ENCODE measurements at regions not wholly inside any gene's neighbourhood (a gene's known extent, or its start where the extent isn't known, plus 50 kb on each side); places are given as distances from the start of the nearest gene placed in this dataset.

DNA sequence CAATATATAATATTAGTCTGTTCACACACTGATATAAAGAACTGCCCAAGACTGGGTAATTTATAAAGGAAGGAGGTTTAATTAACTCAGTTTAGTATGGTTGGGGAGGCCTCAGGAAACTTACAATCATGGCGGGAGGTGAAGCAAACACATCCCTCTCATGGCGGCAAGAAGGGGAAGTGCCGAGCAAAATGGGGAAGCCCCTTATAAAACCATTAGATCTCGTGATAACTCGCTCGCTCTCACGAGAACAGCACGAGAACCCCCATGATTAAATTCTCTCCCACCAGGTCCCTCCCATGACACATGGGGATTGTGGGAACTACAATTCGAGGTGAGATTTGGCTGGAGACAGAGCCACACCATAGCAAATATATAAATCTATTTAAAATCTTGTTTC lies 269.8 kb downstream of the ATP23 start:
- Histone ChIP-seq H3K4me1 (no peaks in the 10 kb centered on the region), H3K27me3 (no peaks in the 10 kb centered on the region), H3K4me3 (no peak overlapping the region), H3K36me3 (no peaks in the 10 kb centered on the region), H3K27ac (no peak overlapping the region), H3K9me3 (no peaks in the 10 kb centered on the region)
- intact Hi-C loops (cut with DNase I), result no loop called here
- no peak for DNase-seq (ENCODE audit: low spot score in 2 of 2)
- TF ChIP-seq, protein P1, sequence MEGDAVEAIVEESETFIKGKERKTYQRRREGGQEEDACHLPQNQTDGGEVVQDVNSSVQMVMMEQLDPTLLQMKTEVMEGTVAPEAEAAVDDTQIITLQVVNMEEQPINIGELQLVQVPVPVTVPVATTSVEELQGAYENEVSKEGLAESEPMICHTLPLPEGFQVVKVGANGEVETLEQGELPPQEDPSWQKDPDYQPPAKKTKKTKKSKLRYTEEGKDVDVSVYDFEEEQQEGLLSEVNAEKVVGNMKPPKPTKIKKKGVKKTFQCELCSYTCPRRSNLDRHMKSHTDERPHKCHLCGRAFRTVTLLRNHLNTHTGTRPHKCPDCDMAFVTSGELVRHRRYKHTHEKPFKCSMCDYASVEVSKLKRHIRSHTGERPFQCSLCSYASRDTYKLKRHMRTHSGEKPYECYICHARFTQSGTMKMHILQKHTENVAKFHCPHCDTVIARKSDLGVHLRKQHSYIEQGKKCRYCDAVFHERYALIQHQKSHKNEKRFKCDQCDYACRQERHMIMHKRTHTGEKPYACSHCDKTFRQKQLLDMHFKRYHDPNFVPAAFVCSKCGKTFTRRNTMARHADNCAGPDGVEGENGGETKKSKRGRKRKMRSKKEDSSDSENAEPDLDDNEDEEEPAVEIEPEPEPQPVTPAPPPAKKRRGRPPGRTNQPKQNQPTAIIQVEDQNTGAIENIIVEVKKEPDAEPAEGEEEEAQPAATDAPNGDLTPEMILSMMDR (IDR thresholded peaks at IDR 0.05), result no peak

DNA sequence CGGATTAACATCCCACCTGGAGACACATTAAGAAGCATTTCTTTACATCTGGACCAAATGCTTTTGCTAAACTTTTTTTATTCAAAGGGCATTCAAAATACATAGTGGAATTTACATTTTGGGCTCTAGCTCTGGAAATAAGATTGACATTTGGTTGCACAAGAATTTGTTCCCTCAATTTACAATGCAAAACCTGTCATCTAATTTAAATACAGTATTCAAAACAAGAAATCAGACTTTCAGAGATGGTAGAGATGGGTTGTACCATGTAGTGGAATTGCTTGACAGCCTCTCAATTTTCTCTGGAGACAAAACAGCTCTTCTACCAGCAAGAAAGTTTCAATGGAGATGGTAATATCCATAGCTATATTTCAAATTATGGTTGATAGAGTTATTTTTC lies 275.8 kb downstream of the ATP23 start:
- H3K27me3 ChIP-seq, result no peaks in the 10 kb centered on the region

DNA sequence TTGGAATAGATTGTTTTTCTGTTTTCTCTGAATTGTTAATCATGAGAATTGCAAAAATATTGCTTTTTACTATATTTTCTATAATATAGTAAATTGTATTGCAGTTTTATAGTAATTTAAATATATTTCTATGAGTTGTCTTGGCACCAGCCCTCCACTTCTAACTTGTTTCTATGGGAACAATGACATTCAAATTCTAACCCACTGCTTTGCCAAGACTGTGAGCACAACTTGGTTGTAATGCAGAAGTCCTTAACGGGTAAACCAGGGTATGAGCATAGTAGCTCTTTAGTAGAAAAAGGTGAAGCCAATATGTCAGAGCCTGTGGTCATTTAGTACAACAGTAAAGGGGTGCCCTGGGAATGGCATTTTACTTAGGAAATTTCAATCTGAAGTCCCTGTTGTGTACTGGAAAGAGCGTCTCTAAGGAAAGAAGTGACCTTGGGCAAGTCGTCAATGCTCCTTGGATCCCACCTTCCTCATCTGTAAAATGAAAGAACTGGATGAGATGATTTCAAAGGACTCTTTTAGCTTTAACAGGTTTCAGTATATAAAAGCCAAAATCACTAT lies 283.3 kb downstream of the ATP23 start:
- Histone ChIP-seq H3K4me1 (no peaks in the 10 kb centered on the region), H3K9me3 (no peaks in the 10 kb centered on the region), H3K27me3 (no peaks in the 10 kb centered on the region), H3K27ac (no peak overlapping the region), H3K36me3 (no peaks in the 10 kb centered on the region), H3K4me3 (no peak overlapping the region)
- TF ChIP-seq, protein P1 (IDR thresholded peaks at IDR 0.05), result no peak
- no peak for DNase-seq (ENCODE audit: low spot score in 2 of 2)
- intact Hi-C loops (cut with DNase I), result no loop called here

More for the DNA sequence above, 275.8 kb downstream of the ATP23 start:
- DNase-seq (ENCODE audit: low spot score in 2 of 2), result no peak
- Histone ChIP-seq H3K4me3 (no peak overlapping the region), H3K4me1 (no peaks in the 10 kb centered on the region), H3K9me3 (no peaks in the 10 kb centered on the region), H3K36me3 (no peaks in the 10 kb centered on the region), H3K27ac (no peak overlapping the region)
- TF ChIP-seq, protein P1 (IDR thresholded peaks at IDR 0.05), result no peak
- intact Hi-C loops (cut with DNase I), result no loop called here

DNA sequence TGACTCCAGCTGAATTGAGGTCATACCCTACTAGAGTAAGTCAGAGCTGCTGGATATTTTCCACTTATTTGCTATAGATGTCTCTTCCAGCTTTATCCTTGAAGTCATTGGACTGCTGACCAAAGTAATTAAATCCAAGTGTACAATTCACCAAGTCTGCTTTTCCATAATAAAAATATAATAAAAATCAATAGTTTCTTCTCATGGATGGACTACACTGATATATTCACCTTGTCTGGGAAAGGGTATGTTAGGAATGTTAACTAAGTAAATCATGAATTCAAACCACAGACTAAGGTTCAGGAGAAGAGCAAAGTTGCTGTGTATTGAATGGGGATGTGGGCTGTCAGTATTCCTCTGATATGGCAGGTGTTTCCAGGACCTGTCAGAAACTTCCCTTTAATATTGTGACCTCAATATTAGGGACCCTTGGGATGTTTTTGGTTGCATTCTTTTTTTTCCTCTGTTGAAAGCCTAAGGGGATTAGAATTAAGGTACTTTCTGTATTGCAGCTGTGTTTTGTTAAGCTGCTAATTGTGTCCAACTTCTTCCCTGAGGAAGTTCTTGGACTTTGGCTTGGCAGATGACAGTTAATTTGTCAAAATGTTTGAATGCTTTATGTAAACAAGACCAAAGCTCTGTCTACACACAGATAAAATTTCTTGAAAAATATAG lies 284.0 kb downstream of the ATP23 start:
- H3K4me1 ChIP-seq, result no peaks in the 10 kb centered on the region
- TF ChIP-seq, protein P1 (IDR thresholded peaks at IDR 0.05), result no peak
- H3K27me3 ChIP-seq, result no peaks in the 10 kb centered on the region
- no peak for DNase-seq (ENCODE audit: low spot score in 2 of 2)
- H3K9me3 ChIP-seq, result no peaks in the 10 kb centered on the region
- no peak overlapping the region for H3K4me3 ChIP-seq
- no peak overlapping the region for H3K27ac ChIP-seq
- intact Hi-C loops (cut with DNase I), result no loop called here
- no peaks in the 10 kb centered on the region for H3K36me3 ChIP-seq

DNA sequence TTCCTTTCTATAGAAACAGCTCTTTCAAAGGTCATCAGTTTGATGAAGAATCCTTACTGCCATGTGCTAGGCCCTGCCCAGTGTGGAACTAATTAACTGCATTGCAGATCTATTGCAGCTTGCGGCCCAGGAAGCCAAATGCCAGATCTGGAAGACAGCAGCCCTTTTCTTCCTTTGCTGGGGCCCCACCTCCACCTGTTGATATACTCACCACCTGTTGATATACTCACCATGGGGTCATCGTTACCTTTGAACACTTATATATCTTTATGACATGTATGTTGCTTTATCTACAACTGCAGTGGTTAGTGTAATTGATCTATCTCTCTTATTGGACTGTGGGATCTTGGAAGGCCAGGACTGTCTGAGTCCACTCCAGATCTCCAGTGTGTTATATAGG lies 292.5 kb downstream of the ATP23 start:
- no peak for DNase-seq (ENCODE audit: low spot score in 2 of 2)
- Histone ChIP-seq H3K27me3 (no peaks in the 10 kb centered on the region), H3K27ac (no peak overlapping the region), H3K36me3 (no peaks in the 10 kb centered on the region), H3K4me3 (no peak overlapping the region), H3K4me1 (no peaks in the 10 kb centered on the region), H3K9me3 (no peaks in the 10 kb centered on the region)
- intact Hi-C loops (cut with DNase I), result no loop called here
- TF ChIP-seq, protein P1 (IDR thresholded peaks at IDR 0.05), result no peak
